SU-DHL-6 (cell line): ENCODE measurements at regions not wholly inside any gene's neighbourhood (a gene's known extent, or its start where the extent isn't known, plus 50 kb on each side); places are given as distances from the start of the nearest gene placed in this dataset.

Source experiments
- CTCF ChIP-seq: fragments of 200-600 bp; sonication (generic); IDR thresholded peaks from one replicate; pipeline ENCODE4 v1.5.1; 2017; ENCODE audit warnings: antibody characterized with exemption, mild to moderate bottlenecking, low read length, moderate library complexity; ENCODE audit not compliant: insufficient read depth, poor library complexity, severe bottlenecking
- EZH2phosphoT487 ChIP-seq: fragments of 200-600 bp; sonication (generic), shearing (Covaris generic); conservative IDR thresholded peaks from 2 replicates; pipeline ENCODE4 v1.6.1; 2018; ENCODE audit warnings: mild to moderate bottlenecking, antibody characterized with exemption, low read length, moderate library complexity, mixed read lengths

- no peak for TF ChIP-seq CTCF
- no peak for TF ChIP-seq EZH2phosphoT487
Measured at GRCh38 chr1:224509907-224510306, 75.3 kb upstream of the WDR26 start.
